HG02938 (cell line): ENCODE measurements at regions not wholly inside any gene's neighbourhood (a gene's known extent, or its start where the extent isn't known, plus 50 kb on each side); places are given as distances from the start of the nearest gene placed in this dataset.
"Not testable (repeated sequence)": the region's sequence is repeated elsewhere in the genome, so short reads cannot be mapped to it uniquely, and the experiment has no call there.

Experiments used
- ATAC-seq: cut with Tn5 transposase; IDR thresholded peaks from one replicate; pipeline ENCODE4 v1.9.1; 2021; ENCODE audit warnings: mild to moderate bottlenecking, moderate library complexity; ENCODE audit not compliant: unreplicated experiment

DNA sequence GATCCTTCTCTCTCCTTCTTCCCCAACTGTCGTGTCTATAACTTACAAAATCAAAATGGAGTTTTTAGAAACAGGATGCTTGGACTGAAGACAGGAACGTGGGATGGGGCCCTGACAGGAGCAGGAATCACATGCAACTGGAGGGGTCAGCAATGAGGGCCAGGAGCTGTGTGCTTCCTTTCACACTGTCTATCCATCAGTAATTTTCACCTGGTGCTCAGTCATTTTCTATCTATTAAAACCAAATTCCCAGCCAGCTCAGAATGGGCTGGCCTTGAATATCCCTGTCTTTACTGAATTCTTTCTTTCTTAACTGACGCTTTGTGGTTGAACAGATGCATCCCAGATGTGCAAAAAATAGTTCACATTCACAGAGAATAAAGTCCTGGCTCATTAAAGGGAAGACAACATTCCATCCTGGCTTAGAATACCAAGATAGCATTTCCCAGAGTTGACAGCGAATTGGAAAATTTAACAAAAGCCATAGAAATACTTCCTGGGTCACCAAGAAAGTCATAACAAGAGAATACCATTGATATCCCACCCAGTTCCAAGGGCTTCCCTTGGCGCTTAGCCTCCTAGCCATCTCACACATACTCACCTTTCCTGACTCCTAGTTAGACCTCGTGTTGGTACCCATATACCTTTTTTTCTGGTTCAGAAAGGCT lies 588.1 kb downstream of the TTLL7 start:
- ATAC-seq, result not testable (repeated sequence)

DNA sequence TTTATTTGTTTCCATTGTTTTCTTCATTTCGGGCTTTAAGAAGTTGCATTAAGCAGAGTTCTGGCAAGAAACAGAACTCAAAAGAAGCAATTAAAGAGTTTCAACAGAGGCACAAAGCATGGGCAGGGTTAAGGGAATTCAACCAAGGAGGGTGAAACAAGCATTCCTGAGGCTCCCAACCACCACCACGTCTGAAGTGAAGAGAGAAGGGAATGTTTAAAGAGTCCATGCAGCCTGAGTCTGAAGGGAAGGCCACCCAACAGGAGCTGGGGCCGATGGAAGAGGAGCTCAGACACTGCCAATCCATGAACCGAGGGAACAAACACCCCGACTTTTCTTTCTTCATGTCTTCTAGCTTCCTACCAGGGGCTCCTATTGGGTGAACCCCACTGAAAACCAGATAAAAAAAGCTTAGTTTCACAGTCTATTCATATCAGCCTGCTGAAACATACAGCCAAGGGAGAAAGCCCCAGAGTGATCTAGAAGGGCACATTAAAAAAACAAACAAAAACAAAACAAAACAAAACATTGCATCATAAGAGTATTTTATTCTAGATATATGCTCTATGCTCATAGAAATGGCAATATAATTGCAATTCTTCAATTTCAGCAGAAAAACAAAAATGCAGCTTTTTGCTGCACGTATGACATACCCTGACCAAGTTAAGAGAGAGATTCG lies 592.1 kb downstream of the TTLL7 start:
- not testable (repeated sequence) for ATAC-seq

DNA sequence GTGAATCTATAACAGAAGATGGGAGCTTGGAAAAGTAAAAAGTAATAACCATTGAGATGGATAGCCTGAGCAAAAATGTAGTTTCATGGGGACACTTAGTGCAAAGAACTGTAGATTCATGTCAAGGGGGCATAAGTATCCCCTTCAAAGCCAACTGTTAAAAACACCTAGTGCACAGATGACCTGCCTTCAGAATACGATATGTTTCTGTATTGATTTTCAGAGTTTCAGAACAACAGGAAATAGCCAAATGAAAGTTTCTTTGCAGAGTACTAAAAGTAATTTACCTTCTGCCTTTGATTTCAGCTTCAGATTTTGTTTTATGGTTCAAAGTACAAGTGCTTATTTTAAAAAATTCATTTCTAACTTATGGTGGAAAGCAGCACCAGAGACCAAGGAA lies 593.1 kb downstream of the TTLL7 start:
- peak; percentile 61 for ATAC-seq

DNA sequence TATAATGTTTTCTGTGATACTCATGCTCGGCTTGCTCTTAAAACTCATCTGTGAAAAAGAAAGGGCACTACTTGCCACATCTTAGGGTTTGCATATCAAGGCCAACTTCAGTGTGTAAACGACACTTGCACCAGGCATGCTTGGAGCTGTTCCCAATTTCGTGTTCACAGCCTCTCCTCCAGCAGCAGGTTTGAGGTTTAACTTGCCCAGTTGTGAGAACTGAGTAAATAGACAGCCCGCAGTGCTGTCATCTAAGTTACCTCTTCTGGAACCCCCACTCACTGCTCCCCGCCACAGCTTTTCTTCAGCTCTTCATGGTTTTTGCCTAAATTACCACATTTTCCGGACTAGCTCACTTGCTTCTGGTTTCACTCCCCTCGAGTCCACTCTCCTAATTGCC lies 595.4 kb downstream of the TTLL7 start:
- not testable (repeated sequence) for ATAC-seq

DNA sequence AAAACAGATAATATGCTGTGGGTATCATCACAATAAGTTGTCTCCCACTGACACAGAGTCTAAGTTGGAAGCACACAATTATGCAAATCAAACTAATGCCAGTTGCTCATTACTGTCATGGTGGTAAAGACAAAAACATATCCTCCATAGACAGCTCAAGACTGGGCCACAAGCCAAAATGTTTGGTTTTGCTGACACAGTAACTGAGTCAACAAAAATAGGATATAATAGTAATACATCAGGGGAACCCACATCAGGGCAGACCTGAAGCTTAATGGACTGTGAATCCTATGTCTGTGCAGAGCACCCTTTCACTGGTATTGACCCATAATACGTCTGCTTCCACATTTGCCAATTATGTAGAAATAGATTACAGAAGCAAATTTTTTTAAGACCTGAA lies 597.8 kb downstream of the TTLL7 start:
- not testable (repeated sequence) for ATAC-seq

DNA sequence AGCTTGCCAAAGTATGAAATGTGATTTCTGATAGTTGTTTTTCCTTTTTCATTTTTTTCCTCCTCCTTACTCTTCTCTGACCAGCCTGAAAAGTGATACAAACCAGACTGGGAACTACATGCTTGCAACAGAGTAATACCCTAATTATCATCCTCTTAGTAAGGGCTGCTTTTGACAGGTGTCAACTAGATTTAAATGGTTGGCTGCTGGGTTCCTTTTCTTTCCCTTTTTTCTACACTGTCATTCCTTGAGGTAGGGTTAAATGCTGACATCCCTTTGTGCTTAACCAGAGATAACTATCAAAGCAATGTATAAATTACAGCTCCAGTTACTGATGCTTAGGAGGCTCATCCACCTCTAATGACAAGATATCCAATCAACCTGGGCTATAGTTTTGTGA lies 598.8 kb downstream of the TTLL7 start:
- not testable (repeated sequence) for ATAC-seq

DNA sequence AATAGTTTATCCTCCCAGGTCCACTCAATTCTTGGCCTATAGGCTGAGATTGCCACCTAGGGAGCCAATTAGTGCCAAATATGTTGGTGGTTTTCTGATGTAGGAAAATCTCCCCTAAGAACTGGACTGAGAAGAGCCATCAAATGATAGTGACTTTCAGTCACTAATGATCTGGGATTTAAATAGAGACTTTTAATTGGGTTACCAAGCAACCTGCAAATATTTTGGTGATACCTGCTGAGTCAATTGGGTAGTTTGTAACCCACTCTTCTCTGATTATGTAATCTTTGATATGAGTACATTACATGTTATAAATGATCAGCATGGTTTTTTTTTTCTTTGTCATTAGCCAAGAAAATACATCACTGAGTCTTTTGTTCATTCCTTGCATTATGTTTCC lies 600.8 kb downstream of the TTLL7 start:
- ATAC-seq, result peak; percentile 50

DNA sequence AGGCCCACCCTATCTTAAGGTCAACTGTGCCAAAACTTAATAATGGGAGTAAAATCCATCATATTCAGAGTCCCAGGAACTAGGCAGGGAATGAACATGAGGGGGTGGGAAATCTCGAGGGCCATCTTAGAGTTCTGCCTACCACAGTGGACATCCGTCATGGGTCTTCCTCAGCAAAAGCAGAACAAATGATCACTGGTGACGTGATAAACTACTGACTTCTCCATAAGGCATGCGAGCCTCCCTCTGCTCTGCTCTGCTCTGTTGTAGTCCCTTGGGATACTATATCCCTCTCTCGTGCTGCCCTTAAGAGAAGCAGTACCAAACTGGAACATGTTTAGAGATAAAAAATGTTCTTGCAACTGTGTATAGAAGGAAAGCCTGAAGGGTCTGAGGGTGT lies 603.8 kb downstream of the TTLL7 start:
- not testable (repeated sequence) for ATAC-seq

DNA sequence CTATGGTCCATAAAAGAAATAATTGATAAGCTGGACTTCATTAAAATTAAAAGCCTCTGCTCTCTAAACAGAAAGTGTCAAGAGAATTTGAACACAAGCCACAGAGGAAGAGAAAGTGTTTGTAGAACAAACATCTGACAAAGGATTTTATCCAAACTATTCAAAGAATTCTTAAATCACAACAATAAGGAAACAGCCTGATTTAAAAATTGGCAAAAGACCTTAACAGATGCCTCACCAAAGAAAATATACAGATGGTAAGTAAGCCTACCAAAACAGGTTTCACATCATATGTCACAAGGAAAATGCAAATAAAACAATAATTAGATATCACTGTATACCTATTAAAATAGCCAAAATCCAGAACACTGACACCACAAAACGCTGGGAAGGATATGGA lies 612.0 kb downstream of the TTLL7 start:
- ATAC-seq, result not testable (repeated sequence)

DNA sequence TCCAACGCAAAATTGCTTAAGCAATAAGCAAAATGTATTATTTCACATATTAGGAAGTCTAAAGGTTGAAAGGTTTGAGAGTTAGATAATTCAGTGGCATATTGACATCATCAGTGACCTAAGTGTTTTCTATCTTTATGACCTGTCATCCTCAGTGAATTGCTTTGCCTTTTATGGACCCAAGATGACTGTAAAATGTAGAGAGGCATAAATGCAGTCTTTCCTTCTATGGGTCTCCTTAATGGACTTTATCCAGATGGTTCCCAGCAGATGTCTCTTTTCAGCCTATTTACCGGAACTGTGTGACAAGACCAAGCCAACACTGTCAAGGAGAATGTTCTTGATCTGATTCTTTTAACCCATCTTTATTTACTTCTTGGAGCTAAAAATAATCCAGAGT lies 615.8 kb downstream of the TTLL7 start:
- not testable (repeated sequence) for ATAC-seq

DNA sequence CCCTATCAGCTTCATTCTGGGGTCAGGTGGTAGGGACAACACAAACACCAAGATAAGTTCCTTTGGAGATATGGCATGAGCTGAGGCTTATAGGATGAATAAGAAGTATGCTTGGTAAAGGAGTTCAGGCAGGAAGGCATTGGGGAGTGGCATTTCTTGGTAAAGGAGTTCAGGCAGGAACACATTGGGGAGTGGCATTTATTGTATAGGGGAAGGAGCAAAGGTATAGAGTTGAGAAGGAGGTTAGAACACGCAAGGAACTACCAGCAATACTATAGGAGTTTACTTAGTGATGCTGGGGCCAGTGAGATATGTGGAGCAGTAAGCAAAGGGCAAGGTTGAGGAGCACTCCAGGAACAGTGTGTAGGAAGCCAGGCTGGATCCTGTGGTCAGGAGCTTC lies 625.9 kb downstream of the TTLL7 start:
- not testable (repeated sequence) for ATAC-seq

DNA sequence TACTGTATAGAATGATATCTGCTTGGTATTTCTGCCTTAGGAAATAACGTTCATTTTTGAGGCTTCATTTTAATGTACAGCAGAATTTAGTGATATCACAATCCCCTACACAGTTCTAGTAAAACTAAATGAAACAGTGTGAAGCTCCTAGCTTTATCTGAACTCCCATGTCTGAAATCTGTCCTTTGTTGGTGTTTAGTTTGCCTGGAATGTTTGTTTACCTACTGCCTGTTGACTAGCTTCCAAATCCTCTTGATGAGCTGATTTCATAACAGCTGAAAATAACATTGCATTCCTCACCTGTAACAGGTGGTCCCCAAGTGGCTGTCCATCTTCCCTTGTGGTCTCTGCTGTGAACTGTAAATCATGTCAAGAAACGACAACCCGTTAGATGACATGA lies 629.1 kb downstream of the TTLL7 start:
- not testable (repeated sequence) for ATAC-seq

DNA sequence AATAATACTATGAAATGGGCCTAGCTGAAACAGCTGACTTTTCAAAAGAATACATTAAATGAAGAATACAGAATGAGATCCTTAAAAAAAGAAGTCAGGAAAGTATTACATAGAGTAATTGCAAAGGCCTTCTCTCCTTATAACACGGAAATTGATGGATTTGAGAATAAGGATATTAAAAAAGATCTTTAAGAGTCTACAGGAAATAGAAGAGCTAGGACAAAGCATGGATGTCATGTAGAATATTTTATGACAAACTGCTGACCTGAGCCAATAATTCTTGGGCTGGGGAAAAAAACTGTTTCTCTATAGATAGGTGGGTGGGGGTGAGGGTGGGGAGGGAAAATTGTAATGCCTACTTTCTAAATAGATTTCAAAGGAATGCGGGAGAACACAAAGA lies 633.6 kb downstream of the TTLL7 start:
- not testable (repeated sequence) for ATAC-seq

DNA sequence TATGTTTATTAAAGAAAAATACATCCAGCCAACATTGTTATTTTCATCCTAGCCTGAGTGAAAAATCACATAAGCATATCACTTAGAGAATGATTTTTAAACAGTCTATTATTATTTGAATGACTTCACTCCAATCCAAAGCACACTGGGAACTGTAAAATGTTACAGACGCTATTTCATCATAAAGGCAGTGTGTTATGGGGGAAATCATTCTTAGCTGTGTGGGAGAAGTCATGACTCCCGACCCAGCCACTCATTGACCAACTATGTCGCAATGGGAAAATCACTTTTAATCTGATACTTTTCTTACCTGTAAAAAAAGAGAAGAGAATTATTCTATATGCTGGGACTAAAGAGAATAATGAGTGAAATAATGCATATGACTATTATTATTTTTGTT lies 653.6 kb downstream of the TTLL7 start:
- not testable (repeated sequence) for ATAC-seq

DNA sequence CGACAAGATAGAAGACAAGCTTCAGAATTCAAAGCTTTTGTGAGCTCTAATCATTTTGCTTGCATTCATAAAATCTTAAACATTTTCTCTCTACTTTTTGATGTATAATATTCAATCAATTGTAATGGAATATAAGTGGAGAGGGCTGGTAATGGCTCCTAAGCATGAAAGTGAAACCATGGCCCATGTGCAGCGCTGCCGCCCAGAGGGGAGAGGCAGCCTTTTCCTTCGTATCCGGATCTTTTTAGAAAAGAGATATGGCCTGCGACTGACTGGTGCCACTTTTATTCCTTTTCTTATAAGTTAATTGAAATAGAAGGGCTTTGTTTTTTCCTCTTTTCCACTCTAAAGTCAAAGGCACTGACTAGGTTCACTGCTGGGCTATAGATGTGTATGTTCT lies 655.2 kb downstream of the TTLL7 start:
- ATAC-seq, result not testable (repeated sequence)

DNA sequence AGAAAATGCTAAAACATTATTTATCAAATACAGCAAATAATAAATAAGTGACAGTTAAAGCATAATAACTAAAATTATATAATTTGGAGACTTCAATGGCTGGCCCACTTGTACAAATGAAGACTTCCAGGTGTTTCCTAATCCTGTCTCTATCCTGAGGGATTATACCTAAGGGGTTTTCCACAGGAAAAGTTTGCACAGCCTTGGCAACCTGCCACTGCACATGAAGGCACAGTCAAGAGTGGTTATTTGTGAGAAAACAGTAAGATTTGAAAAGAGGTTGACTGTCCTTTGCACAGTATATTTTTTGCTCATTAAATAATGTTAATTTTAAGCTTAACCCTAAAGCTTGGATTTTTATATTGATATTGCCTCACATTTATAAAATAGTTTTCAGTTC lies 655.9 kb downstream of the TTLL7 start:
- not testable (repeated sequence) for ATAC-seq

DNA sequence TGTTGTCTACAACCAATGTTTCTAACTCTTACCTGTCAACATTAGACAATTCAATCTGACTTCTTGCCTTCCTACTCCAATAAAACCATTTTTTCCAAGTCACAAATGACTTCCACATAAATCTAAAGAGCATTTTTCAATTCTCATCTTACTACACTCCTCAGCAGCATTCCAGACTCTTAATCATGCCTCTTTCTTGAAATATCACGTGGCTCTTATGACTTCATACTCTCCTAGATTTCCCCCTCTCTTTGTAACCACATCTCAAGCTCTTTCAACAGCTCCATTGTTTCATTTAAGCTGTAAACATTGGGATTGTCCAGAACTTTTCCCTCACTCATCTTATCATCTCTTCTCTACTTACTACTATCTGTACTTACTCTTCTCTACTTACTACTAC lies 666.6 kb downstream of the TTLL7 start:
- not testable (repeated sequence) for ATAC-seq

DNA sequence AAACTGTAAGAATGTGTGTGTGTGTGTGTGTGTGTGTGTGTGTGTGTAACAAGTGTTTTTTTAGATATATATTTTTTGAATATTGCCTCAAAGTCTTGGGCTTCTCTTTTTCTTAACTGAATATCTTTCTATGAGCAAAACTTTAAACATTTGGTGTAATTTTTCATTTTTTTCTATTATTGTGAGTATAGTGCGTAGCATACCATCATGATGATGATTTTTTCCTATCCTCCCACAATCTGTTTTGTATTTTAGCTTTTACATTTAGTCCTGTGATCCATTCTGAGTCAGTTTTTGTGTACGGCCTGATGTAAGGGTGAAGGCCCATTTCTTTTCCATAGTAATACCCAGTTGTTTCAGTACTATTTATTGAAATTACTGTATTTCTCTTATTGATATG lies 680.6 kb downstream of the TTLL7 start:
- no peak for ATAC-seq

DNA sequence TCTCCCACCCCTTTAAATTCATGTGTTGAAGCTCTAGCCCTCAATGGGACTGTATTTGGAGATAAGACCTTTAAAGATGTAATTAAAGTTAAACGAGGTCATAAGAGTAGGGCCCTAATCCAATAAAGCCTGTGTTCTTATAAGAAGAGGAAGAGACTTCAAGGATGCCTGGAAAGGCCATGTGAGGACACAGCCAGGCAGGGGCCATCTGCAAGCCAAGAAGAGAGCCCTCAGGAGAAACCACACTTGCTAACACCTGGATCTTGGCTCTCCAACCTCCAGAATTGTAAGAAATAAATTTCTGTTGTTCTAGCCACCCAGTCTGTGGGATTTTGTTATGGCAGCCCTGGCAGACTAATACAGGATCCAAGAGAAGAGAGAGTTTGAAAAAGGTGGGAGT lies 683.5 kb downstream of the TTLL7 start:
- ATAC-seq, result not testable (repeated sequence)

DNA sequence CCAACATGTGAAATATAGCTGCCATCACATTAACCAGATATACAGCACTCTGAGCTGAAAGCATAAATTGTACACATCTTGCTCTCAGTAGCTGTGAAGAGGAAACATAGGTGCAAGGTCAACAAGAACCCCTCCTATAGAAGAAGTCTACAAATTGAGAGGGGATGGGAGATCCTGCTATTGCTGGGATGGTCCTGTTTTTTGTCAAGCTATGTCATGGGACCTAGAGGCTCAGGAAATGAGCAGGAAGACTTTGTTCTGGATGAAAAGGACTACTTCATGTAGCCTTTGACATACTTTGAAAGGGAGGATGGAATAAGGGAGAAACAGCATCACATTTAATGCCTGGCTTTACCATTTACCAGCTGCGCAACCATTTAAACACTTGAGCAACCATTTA lies 688.8 kb downstream of the TTLL7 start:
- not testable (repeated sequence) for ATAC-seq

DNA sequence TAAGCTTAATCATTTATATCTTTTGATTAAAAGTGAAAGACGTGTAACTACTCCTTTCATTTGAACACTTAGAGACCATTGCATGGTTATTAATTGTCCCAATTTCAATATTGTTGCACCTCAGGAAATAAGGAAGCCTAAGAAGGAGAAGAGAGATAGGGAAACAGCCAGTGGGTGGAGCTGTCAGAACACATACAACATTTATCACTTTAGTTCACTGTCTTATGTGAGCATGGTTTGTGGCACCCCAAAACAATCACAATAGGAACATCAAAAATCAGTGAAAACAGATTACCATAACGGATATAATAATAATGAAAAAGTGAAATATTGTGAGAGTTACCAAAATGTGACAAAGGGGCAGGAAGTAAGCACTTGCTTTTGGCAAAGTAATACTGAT lies 689.9 kb downstream of the TTLL7 start:
- ATAC-seq, result not testable (repeated sequence)

DNA sequence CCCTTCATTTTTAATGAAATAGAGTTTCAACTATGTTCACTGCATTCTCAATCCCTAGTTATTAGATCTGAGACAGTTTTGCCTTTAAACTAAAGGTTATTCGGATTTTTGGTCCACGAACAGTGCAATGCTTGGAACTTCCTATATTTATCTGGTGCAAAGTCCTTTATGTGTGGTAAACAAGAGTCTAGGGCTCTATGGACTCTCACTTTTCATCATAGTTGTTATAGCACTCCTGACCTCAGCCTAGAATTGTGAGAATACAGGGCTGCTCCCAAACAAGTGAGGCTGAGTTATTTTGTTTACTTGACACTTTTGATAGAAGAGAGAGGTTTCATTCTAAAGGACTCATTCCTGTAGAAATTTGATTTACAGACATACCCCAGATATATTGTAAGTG lies 692.1 kb downstream of the TTLL7 start:
- ATAC-seq, result not testable (repeated sequence)

DNA sequence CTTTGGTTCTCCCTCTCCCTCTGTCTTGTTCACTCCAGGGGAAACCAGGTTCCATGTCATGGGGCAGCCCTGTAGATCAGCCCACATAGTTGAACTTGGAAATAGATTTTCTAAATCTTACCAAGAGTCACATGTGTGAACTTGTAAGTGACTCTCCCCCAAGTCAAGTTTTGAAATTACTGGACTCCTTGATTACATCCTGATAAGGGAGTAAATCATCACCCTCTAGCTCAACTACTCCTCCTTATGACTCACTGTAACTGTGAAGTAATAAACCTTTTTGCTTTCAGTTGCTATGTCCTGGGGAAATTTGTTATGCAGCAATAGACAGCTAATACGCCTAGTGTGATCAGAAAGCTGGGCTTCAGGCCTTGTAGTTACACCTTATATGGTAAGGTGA lies 703.3 kb downstream of the TTLL7 start:
- ATAC-seq, result not testable (repeated sequence)
